ENCODE measurements at regions not wholly inside any gene's neighbourhood (a gene's known extent, or its start where the extent isn't known, plus 50 kb on each side); places are given as distances from the start of the nearest gene placed in this dataset.

DNA sequence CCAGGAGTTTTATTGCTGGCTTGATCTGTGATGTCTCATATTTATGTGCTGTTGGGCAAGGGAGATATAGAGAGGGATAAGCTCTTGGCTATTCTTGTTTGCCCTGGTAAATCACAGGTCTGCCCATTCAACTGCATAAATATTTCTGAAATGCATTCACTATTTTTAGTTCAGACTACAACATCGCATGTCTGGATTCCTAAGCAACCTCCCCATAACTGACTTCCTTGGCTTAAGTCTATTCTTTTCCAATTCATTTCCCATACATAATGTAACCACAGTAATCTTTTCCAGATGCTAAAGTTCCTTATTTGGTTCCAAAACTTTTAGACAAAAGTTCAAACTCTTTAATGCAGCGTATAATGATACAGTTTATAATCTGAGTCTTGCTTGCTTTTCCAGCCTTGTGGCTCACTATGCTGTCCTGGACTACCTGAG, 321.4 kb upstream of the ACTBL2 start:
- Histone ChIP-seq H3K9ac (no peak overlapping the region), H4K20me1 (no peaks in the 10 kb centered on the region), H3K36me3 (no peaks in the 10 kb centered on the region), H3K27me3 (no peaks in the 10 kb centered on the region), H3K27ac (no peak overlapping the region), H3K4me3 (no peak overlapping the region), H3K4me1 (no peaks in the 10 kb centered on the region), H3K9me3 (no peaks in the 10 kb centered on the region), H3K4me2 (no peak overlapping the region)
- TF ChIP-seq Cebpa-rat (IDR thresholded peaks at IDR 0.05) = no peak

DNA sequence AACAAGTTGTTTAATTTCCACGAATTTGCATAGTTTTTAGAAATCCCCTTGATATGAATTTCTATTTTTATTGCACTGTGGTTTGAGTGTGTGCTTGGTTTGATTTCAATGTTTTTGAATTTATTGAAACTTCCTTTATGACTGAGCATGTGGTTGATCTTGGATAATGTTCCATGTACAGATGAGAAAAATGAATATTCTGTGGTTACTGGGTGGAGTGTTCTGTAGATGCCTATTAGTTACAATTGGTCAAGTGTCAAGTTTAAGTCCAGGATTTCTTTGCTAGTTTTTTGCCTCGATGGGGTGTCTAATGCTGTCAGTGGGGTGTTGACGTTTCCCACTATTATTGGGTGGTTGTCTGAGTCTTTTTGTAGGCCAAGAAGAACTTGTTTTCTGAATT, 319.5 kb upstream of the ACTBL2 start:
- Histone ChIP-seq H3K27ac (no peak overlapping the region), H3K36me3 (no peaks in the 10 kb centered on the region), H3K9ac (no peak overlapping the region), H4K20me1 (no peaks in the 10 kb centered on the region), H3K4me2 (no peak overlapping the region), H3K4me3 (no peak overlapping the region), H3K4me1 (no peaks in the 10 kb centered on the region), H3K9me3 (no peaks in the 10 kb centered on the region), H3K27me3 (no peaks in the 10 kb centered on the region)
- TF ChIP-seq Cebpa-rat (IDR thresholded peaks at IDR 0.05) = no peak

DNA sequence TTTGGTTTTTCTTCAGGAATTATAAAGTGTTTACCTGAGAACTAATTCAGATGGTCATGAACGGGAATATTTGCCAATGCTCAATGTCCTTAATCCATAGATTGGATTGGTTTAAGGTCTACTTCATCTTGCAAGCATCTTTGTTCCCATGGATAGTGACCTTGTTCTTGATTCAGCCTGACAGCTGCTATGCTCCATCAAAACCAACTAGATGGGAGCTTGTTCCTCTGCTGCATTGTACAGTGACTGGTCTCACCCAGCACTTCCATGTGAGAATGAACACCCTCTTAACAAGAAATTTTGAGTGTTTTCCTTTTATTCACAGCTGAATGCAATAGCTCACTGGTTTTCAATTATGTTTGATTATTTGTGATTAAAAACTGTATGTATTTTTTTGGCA, 312.6 kb upstream of the ACTBL2 start:
- H3K9ac ChIP-seq = no peak overlapping the region
- no peak overlapping the region for H3K4me2 ChIP-seq
- no peaks in the 10 kb centered on the region for H3K4me1 ChIP-seq
- no peaks in the 10 kb centered on the region for H3K9me3 ChIP-seq
- no peak overlapping the region for H3K27ac ChIP-seq
- TF ChIP-seq Cebpa-rat (IDR thresholded peaks at IDR 0.05) = no peak
- H3K27me3 ChIP-seq = no peaks in the 10 kb centered on the region
- H3K4me3 ChIP-seq = no peak overlapping the region
- no peaks in the 10 kb centered on the region for H3K36me3 ChIP-seq
- H4K20me1 ChIP-seq = no peaks in the 10 kb centered on the region

DNA sequence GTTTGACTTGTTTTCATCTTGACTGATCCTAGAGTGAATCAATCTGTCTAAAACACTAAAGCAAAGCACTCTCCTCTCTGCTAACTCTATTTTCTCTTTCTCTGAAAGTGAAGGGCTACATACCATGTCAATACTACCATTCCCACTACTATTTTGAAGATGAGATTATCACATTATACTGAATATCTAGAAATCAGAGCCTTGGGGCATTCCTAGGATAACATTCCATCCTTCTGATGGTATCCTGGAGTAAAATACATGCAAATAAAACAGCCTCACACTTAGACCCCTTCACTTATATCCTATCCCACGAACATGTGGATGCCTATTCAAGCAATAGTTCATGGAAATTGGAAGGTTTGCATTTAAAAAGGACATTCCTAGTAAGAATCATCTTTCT, 309.3 kb upstream of the ACTBL2 start:
- Histone ChIP-seq H3K27me3 (no peaks in the 10 kb centered on the region), H3K27ac (no peak overlapping the region), H4K20me1 (no peaks in the 10 kb centered on the region), H3K4me3 (no peak overlapping the region), H3K9me3 (no peaks in the 10 kb centered on the region), H3K4me2 (no peak overlapping the region), H3K4me1 (no peaks in the 10 kb centered on the region), H3K9ac (no peak overlapping the region), H3K36me3 (no peaks in the 10 kb centered on the region)
- TF ChIP-seq Cebpa-rat (IDR thresholded peaks at IDR 0.05) = no peak

DNA sequence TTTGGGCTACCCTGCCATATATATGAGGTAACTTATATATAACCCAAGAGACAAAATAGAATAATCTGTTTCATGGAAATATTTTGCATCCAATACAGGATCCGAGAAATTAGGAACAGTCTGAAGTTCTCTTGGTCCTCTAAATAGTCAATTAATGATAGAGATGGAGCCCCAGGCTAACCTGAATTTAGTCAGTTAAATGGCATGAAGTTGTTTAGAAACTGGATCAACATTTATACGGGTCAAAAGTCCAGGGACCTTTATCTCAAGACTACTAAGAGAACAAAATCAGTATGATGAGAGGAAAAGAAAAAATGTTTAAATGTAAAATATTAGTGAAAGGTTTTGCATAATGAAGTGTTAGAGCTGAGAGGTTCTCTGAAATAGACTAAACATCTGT, 303.3 kb upstream of the ACTBL2 start:
- H3K9ac ChIP-seq = no peak overlapping the region
- no peaks in the 10 kb centered on the region for H4K20me1 ChIP-seq
- H3K36me3 ChIP-seq = no peaks in the 10 kb centered on the region
- no peak for TF ChIP-seq Cebpa-rat (IDR thresholded peaks at IDR 0.05)
- H3K9me3 ChIP-seq = no peaks in the 10 kb centered on the region
- no peaks in the 10 kb centered on the region for H3K4me1 ChIP-seq
- no peak overlapping the region for H3K4me2 ChIP-seq
- no peak overlapping the region for H3K4me3 ChIP-seq
- no peak overlapping the region for H3K27ac ChIP-seq
- no peaks in the 10 kb centered on the region for H3K27me3 ChIP-seq

DNA sequence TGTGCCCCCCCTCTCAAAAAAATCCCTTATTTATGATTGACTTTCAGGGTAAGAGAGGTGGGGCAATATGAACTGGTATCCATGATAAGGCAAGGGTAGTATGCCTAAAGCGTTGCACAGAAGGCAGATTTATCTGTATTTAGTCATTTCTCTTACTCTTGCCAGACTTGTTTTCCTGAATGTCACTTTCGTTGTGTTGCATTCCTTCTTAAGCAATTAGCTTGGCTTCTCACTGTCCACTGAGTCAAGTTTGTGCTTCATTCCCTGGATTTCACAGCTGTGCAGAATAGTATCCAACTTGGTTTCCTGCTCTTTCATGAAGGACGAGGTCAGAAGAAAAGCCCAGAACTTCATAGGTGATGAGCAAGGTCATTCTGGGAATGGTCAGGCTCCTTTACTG, 301.5 kb upstream of the ACTBL2 start:
- Histone ChIP-seq H3K4me2 (no peak overlapping the region), H3K9ac (no peak overlapping the region)

DNA sequence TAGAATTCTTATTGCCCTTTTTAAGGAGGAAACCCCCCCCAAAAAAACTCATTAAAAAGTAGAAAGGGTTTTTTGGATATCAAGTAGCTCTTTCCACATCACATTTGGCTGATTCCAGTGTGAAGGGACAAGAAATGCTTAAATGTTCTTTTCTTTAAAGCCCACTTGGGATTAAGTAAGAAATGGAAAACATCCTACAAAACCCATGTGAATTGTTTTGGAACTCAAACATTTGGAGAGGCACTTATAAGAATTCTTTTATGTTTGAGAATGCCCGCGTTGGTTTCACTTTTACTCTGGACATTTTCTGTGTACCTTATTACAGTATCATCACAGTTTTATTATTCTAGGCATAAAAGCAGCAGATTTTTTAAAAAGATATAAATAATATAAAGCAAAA, 301.1 kb upstream of the ACTBL2 start:
- Histone ChIP-seq H3K27ac (no peak overlapping the region), H3K4me1 (no peaks in the 10 kb centered on the region), H3K4me2 (no peak overlapping the region), H3K36me3 (no peaks in the 10 kb centered on the region), H3K9me3 (no peaks in the 10 kb centered on the region), H3K4me3 (no peak overlapping the region), H3K9ac (no peak overlapping the region), H3K27me3 (no peaks in the 10 kb centered on the region), H4K20me1 (no peaks in the 10 kb centered on the region)
- TF ChIP-seq Cebpa-rat (IDR thresholded peaks at IDR 0.05) = no peak

More for the DNA sequence above, 301.5 kb upstream of the ACTBL2 start:
- no peak overlapping the region for H3K27ac ChIP-seq
- no peaks in the 10 kb centered on the region for H3K36me3 ChIP-seq
- no peaks in the 10 kb centered on the region for H3K4me1 ChIP-seq
- H3K4me3 ChIP-seq = no peak overlapping the region
- no peaks in the 10 kb centered on the region for H3K9me3 ChIP-seq
- no peak for TF ChIP-seq Cebpa-rat (IDR thresholded peaks at IDR 0.05)
- no peaks in the 10 kb centered on the region for H4K20me1 ChIP-seq
- H3K27me3 ChIP-seq = no peaks in the 10 kb centered on the region

DNA sequence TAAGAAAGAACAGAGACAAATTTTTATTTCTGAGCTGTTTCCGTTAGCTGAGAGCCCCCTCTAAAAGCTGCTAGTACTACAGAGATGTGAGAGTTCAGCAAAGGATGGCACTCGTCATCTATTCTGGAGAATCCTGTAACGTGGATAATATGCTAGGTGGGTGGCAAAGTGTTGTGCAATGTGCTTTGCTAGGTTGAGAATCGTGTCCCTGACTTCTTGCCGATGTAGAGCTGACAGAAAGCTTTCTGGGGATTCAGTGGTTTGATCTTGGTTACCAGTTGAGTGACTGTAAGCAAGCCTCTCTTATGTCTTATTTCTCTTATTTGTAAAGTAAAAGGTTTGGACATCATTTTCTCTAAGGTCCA, 298.3 kb upstream of the ACTBL2 start:
- Histone ChIP-seq H3K9ac (no peak overlapping the region), H3K36me3 (no peaks in the 10 kb centered on the region), H3K4me3 (no peak overlapping the region), H3K4me1 (no peaks in the 10 kb centered on the region), H3K4me2 (no peak overlapping the region), H4K20me1 (no peaks in the 10 kb centered on the region), H3K9me3 (no peaks in the 10 kb centered on the region), H3K27ac (no peak overlapping the region), H3K27me3 (no peaks in the 10 kb centered on the region)
- TF ChIP-seq Cebpa-rat (IDR thresholded peaks at IDR 0.05) = 0 out of 2 replicates have a peak, but pooled peaks have one; percentile 14

DNA sequence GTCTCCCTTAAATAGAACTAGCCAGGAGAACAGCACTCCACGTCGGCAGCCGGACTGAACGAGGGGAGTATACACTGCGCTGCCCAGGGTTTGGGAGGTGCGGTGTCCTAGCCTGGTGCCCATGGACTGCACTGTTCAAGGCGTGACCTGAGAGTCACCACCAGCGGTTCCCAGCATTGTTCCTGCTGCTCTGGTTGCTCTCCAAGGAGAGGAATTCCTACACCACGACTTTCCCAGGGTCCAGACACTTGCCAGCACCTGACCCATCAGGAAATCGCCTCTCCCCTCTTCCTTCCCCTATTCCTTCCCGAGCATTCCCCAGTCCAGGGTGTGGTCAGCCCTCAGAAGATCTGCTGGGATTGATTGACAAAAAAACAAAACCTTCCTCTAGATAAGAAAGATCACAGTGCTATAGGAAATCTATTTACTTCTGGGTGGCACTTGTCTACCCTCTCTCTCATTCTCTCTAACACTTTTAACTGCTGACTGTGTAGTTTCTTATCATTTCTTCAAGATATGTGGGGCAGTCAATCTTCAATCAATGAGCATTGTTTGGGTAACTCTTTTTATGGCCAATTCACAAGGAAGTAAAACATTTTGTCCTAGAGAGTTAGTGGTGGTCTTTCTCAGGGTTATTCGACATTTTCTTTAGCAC, 297.8 kb upstream of the ACTBL2 start:
- no peak overlapping the region for H3K9ac ChIP-seq

DNA sequence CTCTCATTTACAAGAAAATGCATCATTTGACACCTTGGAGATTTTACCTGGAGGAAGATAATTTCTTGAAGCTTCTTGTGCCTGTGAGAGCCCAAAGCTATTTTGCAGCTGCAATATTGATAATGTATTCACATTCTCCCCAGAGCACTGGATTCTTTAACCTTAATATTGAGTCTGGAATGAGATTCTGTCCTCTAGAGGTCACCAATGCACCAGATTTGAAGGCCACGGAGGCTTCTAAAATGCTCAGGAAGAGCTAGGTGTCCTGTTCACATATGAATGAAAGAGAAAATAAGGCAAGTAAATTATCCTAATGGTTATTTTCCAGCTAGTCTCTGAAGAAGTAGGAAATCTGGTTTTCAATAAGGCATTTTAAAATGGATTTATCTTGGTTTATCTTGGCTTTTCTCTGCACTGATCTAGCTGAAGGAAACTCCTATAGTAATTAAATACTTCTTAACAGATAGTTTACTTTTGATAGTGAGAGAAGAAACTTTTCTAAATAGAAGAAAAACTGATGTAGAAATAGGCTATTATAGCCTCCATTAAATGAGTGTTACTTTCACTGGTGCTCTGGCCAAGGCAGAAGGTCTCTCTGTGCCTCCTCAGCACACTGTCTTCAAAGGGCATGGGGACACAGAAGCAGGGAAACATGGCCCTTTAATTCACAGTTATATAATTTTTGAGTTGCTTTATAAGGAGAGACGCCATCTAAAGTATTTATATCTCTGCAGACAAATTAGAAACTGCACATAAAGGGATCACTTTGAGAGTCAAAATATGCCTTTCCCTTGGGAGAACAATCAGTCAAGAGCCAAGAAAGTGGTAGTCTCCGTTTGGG, 297.0 kb upstream of the ACTBL2 start:
- H3K9ac ChIP-seq = no peak overlapping the region
- no peak for TF ChIP-seq Cebpa-rat (IDR thresholded peaks at IDR 0.05)
- no peaks in the 10 kb centered on the region for H4K20me1 ChIP-seq
- H3K4me3 ChIP-seq = no peak overlapping the region
- no peaks in the 10 kb centered on the region for H3K36me3 ChIP-seq
- no peaks in the 10 kb centered on the region for H3K9me3 ChIP-seq
- H3K27ac ChIP-seq = no peak overlapping the region
- no peaks in the 10 kb centered on the region for H3K27me3 ChIP-seq
- no peaks in the 10 kb centered on the region for H3K4me1 ChIP-seq
- no peak overlapping the region for H3K4me2 ChIP-seq

More for the DNA sequence above, 297.8 kb upstream of the ACTBL2 start:
- H4K20me1 ChIP-seq = no peaks in the 10 kb centered on the region
- H3K4me1 ChIP-seq = no peaks in the 10 kb centered on the region
- no peaks in the 10 kb centered on the region for H3K27me3 ChIP-seq
- H3K27ac ChIP-seq = no peak overlapping the region
- no peak overlapping the region for H3K4me3 ChIP-seq
- no peak for TF ChIP-seq Cebpa-rat (IDR thresholded peaks at IDR 0.05)
- no peaks in the 10 kb centered on the region for H3K36me3 ChIP-seq
- H3K9me3 ChIP-seq = no peaks in the 10 kb centered on the region
- H3K4me2 ChIP-seq = no peak overlapping the region

Measured in BLaER1 (cell line).